HuH-7.5 (cell line): ENCODE measurements at regions not wholly inside any gene's neighbourhood (a gene's known extent, or its start where the extent isn't known, plus 50 kb on each side); places are given as distances from the start of the nearest gene placed in this dataset.

Experiments used
- DNase-seq: peaks from one replicate; pipeline ENCODE4 v3.0.0; 2011; ENCODE audit warnings: low spot score

DNA sequence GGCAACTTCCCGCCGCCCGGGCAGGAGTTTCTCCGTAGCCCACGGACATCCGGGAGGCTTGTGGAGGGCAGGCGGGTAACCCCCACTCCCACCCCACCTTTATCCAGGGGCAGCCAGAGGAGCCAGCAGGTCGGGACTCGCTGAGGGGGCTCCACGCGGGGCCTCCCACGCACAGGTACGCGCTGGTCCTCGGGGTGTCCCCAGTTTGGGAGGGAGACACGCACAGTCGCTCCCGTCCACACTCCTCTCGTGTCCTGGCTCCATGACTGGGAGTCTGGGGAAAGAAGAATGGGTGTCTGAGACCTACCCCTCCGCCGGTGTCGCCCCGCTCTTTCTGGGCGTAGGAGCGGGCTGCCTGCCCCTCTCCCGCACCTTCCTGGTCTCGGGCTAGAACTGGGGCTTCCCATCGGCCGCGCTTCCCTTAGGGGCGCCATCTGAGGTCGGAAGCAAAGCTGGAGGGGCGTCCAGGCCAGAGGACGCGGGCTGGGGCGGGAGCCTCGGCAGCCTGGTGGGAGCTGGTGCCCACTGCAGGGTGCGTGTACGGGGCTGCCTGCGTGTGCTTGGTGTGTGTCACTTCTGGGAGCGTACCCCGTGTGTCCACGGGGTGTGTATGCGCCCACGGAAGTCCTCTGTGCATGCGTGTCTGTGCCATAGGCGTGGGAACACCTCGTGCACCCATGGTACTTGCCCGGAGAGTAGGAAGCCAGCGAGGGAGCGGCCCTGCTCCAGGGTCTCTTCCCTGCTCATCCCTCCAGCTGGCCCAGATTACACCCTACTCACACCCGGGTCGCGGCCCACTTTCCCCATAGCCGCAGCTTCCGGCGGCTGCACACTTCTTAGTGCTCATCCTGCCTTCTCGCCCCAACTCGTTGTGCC is 73.0 kb upstream of the LEP start:
- no peak for DNase-seq

DNA sequence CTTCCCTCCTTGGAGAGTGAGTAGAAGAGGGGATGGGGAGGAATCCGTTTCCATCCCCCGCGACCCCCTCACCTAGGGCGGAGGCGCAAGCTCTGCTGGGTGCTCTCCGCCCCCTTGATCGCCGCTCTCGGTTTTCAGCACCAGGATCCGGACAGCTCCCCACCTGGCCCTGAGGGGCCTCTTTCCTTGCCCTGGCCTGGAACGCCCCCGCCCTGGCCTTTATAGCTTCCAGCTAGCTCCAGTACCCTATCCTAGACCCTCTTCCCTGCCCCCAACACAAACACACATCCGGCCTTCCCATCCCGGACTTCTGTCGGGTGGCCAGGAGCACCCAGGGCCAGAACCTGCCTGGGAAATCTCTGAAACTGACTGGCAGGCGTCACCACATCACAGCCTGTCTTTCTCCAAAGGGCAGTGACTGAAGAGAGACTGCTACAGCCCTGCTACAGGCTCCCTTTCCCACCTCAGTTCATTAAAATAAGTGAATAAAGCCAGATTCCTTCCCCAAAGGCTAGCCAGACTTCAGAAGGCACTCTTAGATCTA is 72.3 kb upstream of the LEP start:
- peak; percentile 79 for DNase-seq

DNA sequence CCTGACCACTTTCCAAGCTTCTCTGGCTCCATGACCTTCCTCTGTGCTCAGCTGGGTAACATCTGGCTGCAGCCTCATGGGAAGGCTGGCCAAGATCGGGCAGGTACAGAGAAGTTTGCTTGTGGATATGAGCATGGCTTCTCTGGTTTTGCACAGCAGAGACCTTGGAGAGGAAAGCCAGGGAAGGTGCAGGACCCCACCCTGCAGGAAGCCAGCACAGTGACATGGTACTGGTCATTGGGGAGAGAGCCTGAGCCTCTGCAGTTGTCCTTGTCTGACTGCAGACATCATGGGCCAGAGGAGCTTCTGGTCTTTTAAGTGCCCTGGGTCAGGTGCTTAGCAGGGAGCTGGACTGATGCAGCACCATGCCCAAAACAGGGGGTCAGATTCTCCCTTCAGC is 70.6 kb upstream of the LEP start:
- DNase-seq, result no peak

DNA sequence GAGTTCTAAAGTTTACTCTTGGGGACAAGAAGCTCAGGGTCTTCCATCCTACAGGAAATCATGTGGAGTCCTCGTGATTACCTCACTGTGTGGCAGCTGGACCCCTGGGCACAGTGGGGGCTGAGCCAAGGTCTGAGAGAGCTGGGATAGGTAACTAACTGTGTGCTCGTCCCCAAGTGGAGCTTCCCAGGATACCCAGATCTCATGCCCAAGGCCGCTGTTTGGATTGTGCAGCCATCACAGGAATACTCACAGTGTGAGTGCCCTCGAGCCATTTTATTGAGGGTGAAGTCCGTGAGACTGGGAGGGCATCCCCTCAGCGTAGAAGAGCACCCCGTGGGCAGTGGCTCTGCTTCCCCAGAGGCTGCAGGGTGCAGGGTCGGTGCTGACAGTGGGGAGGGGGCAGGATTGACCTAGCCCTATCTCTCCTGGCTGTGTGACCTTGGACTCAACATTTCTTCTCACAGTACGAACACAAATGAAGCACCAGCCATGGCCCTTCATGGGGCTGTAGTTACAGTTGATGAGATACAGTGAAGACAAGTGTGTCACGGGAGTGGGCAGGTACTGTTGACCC is 69.6 kb upstream of the LEP start:
- DNase-seq, result no peak

DNA sequence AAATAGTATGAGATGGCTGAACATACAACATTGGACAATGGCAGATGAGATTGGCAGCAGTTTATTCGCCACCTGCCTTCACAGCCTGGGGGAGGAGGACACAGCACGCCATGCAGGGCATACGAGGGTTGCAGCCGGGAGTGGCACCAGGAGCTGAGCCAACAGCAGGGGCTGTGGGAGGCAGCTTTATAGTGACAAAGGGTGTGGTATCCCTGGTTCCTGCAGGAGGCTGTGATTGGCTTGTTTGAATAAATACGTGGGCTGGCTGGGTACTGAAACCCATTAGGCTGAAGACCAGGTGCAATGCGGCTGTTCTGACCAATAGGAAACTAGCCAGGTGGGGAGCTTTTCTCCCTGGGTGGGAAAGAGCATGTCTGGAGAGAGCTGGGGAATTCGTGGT is 68.9 kb upstream of the LEP start:
- no peak for DNase-seq

DNA sequence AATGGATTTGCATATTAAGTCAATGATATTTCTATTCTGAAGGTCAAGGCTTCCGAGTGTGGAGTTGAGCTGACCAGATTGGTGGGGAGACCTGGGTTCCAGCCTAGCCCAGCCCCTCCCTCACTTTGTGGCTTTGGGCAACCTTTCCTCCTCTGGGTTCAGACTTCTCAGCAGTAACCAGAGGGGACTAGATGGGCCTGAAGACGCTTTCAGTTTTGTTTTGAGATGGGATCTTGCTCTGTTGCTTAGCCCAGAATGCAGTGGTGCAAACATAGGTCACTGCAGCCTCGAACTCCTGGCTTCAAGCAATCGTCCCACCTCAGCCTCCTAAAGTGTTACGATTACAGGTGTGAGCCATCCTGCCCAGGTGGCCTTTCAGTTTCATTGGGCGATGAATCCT is 68.1 kb upstream of the LEP start:
- no peak for DNase-seq

GRCh38 chr7:128174386-128174785 is 66.7 kb upstream of the LEP start:
- DNase-seq, result no peak

- DNase-seq, result no peak
Measured at GRCh38 chr7:128176696-128177095, 64.4 kb upstream of the LEP start.

DNA sequence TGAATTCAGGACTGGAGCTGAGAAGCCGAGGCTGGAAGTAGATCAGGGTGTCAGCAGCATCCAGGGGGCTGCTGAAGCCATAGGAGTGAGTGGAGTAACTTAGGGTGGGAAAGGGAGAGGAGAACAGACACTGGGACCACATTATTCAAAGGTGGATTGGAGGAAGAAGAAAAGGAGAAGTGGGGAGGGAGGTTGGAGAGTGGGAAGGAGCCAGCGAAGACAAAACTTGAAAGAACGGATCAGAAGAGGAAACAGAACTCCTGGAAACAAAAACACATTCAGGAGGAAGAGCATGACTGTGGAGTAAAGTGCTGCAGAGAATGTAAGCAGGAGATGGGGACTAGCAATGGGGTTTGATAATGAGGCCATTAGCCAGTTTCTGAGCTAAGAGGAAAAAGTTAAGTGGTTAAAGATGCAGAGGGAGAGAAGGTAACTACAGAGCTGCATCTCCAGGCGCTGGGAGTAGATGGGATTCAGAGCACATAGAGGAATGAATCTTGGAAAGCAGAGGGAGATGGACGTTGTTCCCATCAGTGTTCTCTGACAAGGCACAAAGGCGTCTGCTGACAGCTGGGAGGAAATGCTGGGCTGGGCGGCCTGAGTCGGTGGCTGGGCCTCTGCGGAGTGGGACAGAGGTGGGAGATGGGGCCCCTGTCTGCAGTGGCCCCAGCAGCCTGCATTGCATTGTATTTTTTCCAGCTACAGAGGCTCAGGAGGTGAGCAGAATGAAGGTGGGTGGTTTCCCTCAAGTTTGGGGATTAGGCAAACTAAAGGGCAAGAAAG is 63.1 kb upstream of the LEP start:
- no peak for DNase-seq

- no peak for DNase-seq
Measured at GRCh38 chr7:128178611-128179010, 62.5 kb upstream of the LEP start.

DNA sequence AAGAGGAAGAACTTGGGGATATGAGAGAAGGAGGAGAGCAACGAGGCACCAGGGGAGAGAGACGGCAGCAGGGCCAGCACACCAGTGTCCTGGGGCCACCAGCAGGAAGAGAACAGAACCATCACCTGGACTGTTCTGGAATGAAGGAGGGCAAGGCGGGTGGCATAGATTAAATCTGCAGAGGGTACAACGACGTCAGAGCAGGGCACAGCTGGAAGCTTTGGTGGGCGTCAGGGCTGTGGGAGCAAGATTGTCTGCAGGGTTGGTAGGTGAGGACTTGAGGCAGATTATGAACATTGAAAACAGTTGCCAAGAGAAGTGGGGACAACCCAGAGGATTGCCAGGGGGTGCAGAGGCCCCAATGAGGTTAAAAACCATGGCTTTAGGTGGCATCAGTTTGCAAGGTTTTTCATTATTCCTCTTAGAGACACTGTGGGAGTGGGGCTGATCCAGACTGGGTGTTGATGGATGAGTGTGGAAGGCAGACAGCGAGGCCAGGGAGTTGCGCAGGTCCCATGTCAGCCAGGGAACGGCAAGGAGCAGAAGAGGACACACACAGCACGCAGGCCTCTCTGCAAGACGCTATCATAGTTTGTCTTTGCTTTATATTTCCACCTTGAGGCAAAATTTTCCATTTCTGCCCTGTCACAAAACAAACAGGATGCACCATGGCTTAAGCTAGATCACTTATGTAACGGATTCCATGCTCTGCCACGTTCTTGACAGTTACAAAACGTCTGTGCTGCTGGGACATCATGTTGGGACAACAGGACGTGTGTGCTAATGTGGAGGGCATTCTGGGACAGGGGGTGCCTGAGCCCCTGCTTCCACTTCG is 52.5 kb upstream of the LEP start:
- DNase-seq, result no peak

DNA sequence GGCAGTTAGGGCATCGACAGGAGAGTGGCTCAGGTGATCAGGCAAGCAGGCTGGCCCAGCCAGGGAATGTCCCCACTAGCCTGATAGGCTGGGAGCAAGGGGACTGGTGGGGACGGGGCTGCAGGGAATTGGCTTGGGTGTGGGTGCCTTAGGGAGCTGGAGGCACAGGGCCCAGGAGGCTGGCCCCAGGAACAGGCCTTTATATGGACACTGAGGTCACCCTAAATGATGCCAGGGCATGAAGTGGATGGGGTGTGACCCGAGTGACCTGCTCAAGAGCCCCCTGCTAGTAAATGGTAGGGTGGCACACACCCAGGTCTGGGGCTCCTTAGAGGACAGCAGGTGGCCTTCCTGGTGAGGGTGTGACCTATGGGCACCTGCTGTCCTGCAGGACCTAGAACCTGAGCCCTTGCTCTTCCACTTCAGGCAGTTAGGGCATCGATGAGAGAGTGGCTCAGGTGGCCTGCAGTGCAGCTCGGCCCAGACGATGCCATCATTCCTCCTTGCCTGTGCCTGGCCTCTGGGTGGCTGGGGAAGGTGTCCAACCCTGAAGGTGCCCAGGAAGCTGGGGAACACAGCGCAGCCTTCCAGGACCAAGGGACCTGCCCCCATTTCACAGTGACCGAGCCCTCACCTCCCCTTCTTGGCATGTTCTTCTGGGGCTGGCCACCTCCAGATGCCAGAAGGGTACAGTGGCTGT is 51.7 kb upstream of the LEP start:
- DNase-seq, result no peak

DNA sequence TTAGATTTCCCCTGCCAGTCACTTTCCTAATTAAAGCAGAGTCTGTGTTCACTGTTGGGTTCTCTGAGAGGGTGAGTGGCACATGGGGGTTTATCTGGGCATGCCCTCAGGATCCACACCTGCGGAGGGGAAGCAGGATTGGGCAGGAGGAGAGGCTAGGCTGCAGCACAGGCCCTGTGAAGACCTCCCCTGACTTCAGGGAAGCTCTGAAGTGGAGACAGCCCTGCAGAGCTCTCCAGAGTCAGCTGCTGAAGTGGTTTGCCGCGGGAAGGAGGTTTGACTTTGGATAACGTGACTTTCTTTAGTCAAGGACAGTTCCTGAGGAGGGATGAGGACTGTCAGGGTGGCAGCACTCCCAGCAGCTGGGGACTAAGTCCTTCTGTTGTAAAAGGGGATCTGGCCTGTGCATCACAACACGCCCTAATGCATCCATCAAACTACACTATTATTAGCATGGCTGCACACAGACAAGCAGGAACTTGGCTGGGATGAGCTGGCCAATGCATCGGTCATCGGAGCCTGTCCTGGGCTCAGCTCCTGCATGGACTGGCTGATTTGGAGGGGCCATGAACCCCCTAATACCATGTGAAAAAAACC is 50.9 kb upstream of the LEP start:
- no peak for DNase-seq

DNA sequence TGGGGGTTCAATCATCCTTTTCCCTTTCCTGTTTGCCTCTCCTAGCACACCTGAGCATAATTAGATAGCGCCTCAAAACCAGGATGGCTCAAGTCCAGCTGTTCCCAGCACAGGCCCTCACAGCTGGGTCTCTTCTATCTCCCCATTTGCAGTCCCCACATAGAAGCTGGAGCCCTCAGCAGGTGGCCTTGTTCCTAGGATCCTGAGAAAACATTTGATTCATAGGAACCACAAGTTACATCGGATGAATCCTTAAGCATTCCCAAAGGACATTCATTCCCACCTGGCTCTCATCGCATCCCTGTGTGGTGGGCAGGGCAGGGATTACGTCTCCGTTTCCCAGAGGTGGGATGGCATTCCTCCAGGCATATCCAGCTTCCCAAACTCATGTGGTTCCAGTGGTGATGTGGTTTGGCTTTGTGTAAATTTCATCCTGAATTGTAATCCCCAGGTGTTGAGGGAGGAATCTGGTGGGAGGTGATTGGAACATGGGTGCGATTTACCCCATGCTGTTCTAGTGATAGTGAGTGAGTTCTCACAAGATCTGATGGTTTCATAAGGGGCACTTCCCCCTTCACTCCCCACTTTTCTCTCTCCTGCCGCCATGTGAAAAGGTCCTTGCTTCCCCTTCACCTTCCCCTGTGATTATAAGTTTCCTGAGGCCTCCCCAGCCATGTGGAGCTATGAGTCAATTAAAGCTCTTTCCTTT is 49.8 kb upstream of the LEP start:
- no peak for DNase-seq
